ENCODE measurements at regions not wholly inside any gene's neighbourhood (a gene's known extent, or its start where the extent isn't known, plus 50 kb on each side); places are given as distances from the start of the nearest gene placed in this dataset.

GRCh38 chr17:12352127-12352526 lies 313.6 kb upstream of the MYOCD start:
- Histone ChIP-seq H3K4me1 (ENCODE audit: low read depth) (no peaks in the 10 kb centered on the region), H3K36me3 (ENCODE audit: low read depth) (no peaks in the 10 kb centered on the region), H3K4me3 (no peak overlapping the region), H3K9me3 (no peaks in the 10 kb centered on the region)
- ATAC-seq (no peak), DNase-seq (no peak)
- TF ChIP-seq CTCF (IDR thresholded peaks at IDR 0.05) = no peak
- intact Hi-C loops (cut with DNase I, micrococcal nuclease) = no loop called here

- H3K36me3 ChIP-seq (ENCODE audit: low read depth) = no peaks in the 10 kb centered on the region
- no peak overlapping the region for H3K4me3 ChIP-seq
- no peak for DNase-seq
Observed at GRCh38 chr17:12357600-12357999, 308.1 kb upstream of the MYOCD start.

GRCh38 chr17:12358477-12358876 lies 307.2 kb upstream of the MYOCD start:
- TF ChIP-seq CTCF (IDR thresholded peaks at IDR 0.05) = no peak
- intact Hi-C loops (cut with DNase I, micrococcal nuclease) = no loop called here
- ATAC-seq (peak; percentile 52), DNase-seq (peak in 2 of 3 donors; percentile 7 to 39)
- H3K4me1 ChIP-seq (ENCODE audit: low read depth) = no peaks in the 10 kb centered on the region
- H3K36me3 ChIP-seq (ENCODE audit: low read depth) = no peaks in the 10 kb centered on the region
- H3K4me3 ChIP-seq = no peak overlapping the region
- no peaks in the 10 kb centered on the region for H3K9me3 ChIP-seq

More at GRCh38 chr17:12357600-12357999, 308.1 kb upstream of the MYOCD start:
- H3K9me3 ChIP-seq = no peaks in the 10 kb centered on the region
- no peak for ATAC-seq
- H3K4me1 ChIP-seq (ENCODE audit: low read depth) = no peaks in the 10 kb centered on the region
- no peak for TF ChIP-seq CTCF (IDR thresholded peaks at IDR 0.05)
- intact Hi-C loops (cut with DNase I, micrococcal nuclease) = no loop called here

GRCh38 chr17:12362853-12363455 lies 302.7 kb upstream of the MYOCD start:
- H3K36me3 ChIP-seq (ENCODE audit: low read depth) = no peaks in the 10 kb centered on the region
- TF ChIP-seq CTCF (IDR thresholded peaks at IDR 0.05) = no peak
- no peak for ATAC-seq
- no peaks in the 10 kb centered on the region for H3K4me1 ChIP-seq (ENCODE audit: low read depth)
- intact Hi-C loops (cut with DNase I, micrococcal nuclease) = no loop called here
- H3K4me3 ChIP-seq = no peak overlapping the region
- H3K9me3 ChIP-seq = no peaks in the 10 kb centered on the region
- DNase-seq = no peak

GRCh38 chr17:12365805-12366204 lies 299.9 kb upstream of the MYOCD start:
- Histone ChIP-seq H3K9me3 (no peaks in the 10 kb centered on the region), H3K36me3 (ENCODE audit: low read depth) (no peaks in the 10 kb centered on the region), H3K4me3 (no peak overlapping the region), H3K4me1 (ENCODE audit: low read depth) (no peaks in the 10 kb centered on the region)
- no peak for TF ChIP-seq CTCF (IDR thresholded peaks at IDR 0.05)
- intact Hi-C loops (cut with DNase I, micrococcal nuclease) = no loop called here
- DNase-seq = no peak
- ATAC-seq = peak; percentile 19

GRCh38 chr17:12369065-12369464 lies 296.6 kb upstream of the MYOCD start:
- ATAC-seq = no peak
- H3K9me3 ChIP-seq = peaks cover 4% of the 10 kb centered on the region
- no peak for DNase-seq
- H3K36me3 ChIP-seq (ENCODE audit: low read depth) = no peaks in the 10 kb centered on the region
- no peak for TF ChIP-seq CTCF (IDR thresholded peaks at IDR 0.05)
- intact Hi-C loops (cut with DNase I, micrococcal nuclease) = no loop called here
- no peaks in the 10 kb centered on the region for H3K4me1 ChIP-seq (ENCODE audit: low read depth)
- no peak overlapping the region for H3K4me3 ChIP-seq
